GM13976 (cell line): ENCODE measurements at regions not wholly inside any gene's neighbourhood (a gene's known extent, or its start where the extent isn't known, plus 50 kb on each side); places are given as distances from the start of the nearest gene placed in this dataset.

Experiments
- DNase-seq: peaks from one replicate; pipeline ENCODE4 v3.0.0; 2012; ENCODE audit warnings: low spot score
- in situ Hi-C: fragments of 300-500 bp; cut with MboI; formaldehyde crosslinking; loops from one replicate; pipeline ENCODE4 v1.12.0; 2022; ENCODE audit warnings: low sequenced_read_pairs, mixed read lengths, inconsistent platforms; ENCODE audit not compliant: unreplicated experiment
- TF ChIP-seq, protein P1 (sequence below): IDR thresholded peaks from 2 replicates; pipeline ENCODE4 v1.5.1; 2012; ENCODE audit warnings: borderline replicate concordance, mild to moderate bottlenecking; ENCODE audit not compliant: insufficient read depth; ENCODE audit errors: extremely low read depth, missing control alignments, control extremely low read depth

DNA sequence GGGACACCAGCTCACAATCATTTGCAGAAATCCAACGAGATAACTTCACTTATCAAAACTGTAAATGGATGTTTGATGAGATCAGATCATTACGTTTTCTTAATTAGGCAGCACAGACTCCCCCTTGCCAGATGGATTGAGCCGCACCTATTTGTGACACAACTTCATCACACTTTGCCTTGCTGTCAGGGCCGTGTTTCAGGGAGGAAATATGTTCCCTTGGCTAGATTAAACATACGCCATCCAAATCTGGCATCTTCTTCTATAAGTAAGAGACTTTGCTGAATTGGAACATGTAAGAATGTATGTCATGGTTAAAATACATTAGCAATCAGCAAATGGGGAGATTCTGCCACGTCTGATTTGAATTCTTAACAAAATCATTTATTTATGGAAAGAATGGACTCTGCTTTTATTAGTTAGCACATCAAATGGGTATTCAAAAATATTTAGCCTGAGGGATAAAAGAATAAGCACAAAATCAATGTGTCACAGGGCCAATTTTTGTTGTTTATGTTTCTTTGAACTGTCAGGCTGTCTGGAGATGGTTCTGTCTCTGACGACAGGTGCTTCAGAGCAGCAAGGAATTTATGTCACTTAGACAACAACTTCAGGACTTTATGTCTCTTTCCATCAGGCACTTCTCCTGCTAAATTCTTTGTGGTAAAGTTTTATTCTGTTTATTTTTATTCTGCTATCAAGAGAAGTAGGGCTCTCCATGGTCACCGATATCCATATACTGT, 326.1 kb upstream of the NCAM1 start:
- TF ChIP-seq, protein P1, sequence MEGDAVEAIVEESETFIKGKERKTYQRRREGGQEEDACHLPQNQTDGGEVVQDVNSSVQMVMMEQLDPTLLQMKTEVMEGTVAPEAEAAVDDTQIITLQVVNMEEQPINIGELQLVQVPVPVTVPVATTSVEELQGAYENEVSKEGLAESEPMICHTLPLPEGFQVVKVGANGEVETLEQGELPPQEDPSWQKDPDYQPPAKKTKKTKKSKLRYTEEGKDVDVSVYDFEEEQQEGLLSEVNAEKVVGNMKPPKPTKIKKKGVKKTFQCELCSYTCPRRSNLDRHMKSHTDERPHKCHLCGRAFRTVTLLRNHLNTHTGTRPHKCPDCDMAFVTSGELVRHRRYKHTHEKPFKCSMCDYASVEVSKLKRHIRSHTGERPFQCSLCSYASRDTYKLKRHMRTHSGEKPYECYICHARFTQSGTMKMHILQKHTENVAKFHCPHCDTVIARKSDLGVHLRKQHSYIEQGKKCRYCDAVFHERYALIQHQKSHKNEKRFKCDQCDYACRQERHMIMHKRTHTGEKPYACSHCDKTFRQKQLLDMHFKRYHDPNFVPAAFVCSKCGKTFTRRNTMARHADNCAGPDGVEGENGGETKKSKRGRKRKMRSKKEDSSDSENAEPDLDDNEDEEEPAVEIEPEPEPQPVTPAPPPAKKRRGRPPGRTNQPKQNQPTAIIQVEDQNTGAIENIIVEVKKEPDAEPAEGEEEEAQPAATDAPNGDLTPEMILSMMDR: no peak
- no peak for DNase-seq
- in situ Hi-C loops: no loop called here

DNA sequence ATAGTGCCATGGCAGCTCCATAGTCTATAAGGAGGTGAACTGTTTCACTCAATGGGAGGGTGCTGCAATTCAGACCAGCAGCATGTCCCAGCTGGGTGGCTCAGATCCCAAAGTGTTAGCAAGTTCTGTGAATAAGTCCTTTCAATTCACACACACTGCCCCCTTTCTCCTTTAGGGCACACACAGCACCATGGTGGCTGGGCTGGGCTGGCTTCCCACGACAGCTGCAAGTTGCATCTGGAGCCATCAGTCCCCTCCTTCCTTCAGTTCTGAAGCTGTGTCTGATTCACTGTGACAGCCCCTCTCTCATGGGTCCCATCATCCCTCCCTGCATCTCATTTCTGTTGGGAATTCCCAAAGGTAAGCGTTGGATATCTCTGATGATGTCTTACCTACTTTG, 324.1 kb upstream of the NCAM1 start:
- in situ Hi-C loops: no loop called here
- no peak for DNase-seq
- TF ChIP-seq, protein P1: no peak

DNA sequence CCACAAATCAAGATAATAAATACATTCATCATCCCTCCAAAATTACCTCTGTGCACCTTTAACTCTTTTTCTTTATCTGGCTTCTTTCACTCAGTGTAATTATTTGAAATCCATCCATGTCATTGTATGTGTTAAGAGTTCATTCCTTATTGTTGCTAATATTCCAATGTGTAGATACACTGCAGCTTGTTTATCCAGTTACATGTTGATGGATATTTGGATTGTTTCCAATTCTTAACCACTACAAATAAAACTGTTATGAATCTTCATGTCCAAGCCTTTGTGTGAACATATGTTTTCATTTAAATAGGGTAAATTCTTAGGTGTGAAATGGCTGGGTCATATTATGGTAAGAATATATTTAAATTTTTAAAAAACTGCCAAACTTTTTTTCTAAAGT, 323.3 kb upstream of the NCAM1 start:
- in situ Hi-C loops: no loop called here
- no peak for DNase-seq
- TF ChIP-seq, protein P1: no peak

DNA sequence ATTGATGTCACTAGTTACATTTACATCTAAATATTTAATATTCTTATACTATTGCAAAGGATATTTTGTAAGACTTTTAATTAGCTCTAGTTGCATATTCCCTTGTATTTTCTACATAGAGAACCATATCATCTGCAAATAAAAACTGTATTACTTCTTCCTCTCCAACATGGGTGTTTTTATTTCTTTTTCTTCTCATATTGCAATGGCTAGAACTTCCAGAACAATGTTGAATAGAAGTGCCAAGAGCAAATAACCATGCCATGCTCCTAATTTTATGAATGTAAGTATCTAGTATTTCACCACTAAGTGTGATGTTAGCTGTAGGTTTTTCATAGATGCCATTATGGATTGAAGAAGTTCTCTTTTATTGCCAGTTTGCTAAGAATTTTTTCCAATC, 321.8 kb upstream of the NCAM1 start:
- no peak for DNase-seq
- TF ChIP-seq, protein P1: no peak
- in situ Hi-C loops: no loop called here

DNA sequence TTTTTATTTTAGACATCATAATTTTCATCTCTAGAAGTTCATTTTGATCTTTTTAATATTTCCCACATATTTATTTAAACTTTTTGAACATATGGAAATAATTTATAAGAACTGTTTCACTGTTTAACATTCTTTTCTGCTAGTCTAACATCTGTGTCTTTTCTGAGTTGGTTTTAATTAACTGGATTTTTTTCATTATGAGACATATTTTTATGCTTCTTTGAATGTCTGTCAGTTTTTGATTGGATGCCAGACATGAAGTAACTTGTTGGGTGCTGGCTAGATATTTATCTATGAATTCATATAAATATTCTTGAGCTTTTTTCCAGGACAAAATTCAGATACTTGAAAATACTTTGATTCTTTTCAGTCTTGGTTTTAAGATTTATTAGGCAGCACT, 317.8 kb upstream of the NCAM1 start:
- TF ChIP-seq, protein P1: no peak
- in situ Hi-C loops: no loop called here
- no peak for DNase-seq

DNA sequence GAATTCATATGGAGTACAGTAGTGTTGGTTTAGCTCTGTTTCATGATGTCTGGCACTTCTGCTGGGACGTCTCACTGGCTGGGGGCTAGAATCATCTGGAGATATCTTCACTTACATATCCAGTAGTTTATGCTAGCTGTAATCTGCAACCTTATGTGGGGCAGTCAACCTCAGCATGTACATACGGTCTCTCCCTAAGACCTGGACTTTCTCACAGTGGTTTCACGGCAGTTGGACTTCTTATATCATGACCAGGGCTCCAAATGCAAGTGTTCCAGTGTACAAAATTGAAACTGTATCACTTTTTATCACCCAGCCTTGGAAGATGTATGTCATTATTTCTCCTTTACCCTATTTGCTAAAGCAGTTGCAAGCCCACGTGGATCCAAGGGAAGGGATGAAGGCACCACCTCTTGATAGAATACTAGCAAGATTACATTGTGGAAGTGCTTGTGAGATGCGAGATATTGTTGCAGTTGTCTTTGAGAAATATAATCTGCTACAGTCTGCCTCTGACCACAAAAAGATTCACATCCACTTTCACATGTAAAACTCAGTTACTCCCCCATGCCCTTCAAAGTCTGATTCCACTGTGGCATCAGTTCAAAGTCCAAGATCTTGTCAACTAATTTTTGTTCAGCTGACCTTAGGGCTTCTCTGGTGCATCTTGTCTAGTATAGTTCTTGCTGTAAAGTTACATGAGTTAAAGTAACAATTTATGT, 316.6 kb upstream of the NCAM1 start:
- in situ Hi-C loops: no loop called here
- TF ChIP-seq, protein P1: no peak
- no peak for DNase-seq

DNA sequence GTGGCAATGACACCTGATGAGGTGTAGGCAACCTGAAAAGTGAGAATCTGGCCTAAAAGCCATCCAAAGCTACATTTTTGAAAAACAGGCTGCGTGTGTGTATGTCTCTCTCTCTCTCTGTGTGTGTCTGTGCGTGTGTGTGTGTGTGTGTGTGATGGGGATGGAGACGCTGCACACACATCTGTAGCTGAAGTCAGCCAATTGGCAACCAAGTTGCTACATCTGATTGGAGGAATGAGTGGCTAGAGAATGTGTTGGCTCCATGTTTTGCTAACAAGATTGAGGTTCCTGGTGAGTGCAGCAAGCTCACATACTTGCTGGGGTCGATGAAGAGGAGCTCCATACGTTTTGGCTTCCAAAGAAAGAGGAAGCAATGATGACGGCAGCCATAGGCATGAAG, 311.4 kb upstream of the NCAM1 start:
- TF ChIP-seq, protein P1: no peak
- in situ Hi-C loops: no loop called here
- DNase-seq: no peak
